HEK293 (cell line): ENCODE measurements at regions not wholly inside any gene's neighbourhood (a gene's known extent, or its start where the extent isn't known, plus 50 kb on each side); places are given as distances from the start of the nearest gene placed in this dataset.

Experiments used
- CTCF ChIA-PET: fragments of 350-600 bp; formaldehyde crosslinking; extraction: SDS; loops from one replicate; lab custom pipeline; 2021; ENCODE audit warnings: antibody characterized with exemption; lab: Yijun Ruan, JAX
- POLR2A ChIA-PET: fragments of 300-600 bp; formaldehyde crosslinking; extraction: SDS; loops from one replicate; lab custom pipeline; 2020; ENCODE audit warnings: antibody characterized with exemption, inconsistent platforms; lab: Yijun Ruan, JAX
- H3K27ac ChIP-seq: fragments of 200-500 bp; sonication (Bioruptor generic); 2 replicates; pipeline ENCODE4 v1.5.1; 2014; ENCODE audit warnings: low read depth, low read length, control low read depth, inconsistent platforms; ENCODE audit errors: extremely low read depth
- H3K36me3 ChIP-seq, 2 experiments: fragments of 200-500 bp in 1 of 2; sonication (Bioruptor generic) in 1 of 2; 1 replicate in 1 of 2; 2 replicates in 1 of 2; pipeline ENCODE4 v1.5.1; 2014 to 2017; ENCODE audit warnings: inconsistent platforms in 2 of 2, low read length in 2 of 2; ENCODE audit not compliant: control insufficient read depth in 2 of 2, insufficient read depth in 1 of 2
- H3K4me1 ChIP-seq: fragments of 200-500 bp; sonication (Bioruptor generic); 2 replicates; pipeline ENCODE4 v1.5.1; 2014; ENCODE audit warnings: mild to moderate bottlenecking, low read length, inconsistent platforms; ENCODE audit not compliant: control insufficient read depth, insufficient read depth
- H3K4me3 ChIP-seq: 2 replicates; pipeline ENCODE4 v1.5.1; 2011; ENCODE audit warnings: low read depth, mild to moderate bottlenecking, control low read depth, low read length, moderate library complexity
- H3K9me3 ChIP-seq: fragments of 200-500 bp; sonication (Bioruptor generic); 2 replicates; pipeline ENCODE4 v1.5.1; 2014; ENCODE audit warnings: low read depth, low read length, inconsistent platforms; ENCODE audit not compliant: control insufficient read depth, insufficient read depth
- KLF9 ChIP-seq: fragments of 450-650 bp; formaldehyde crosslinking; IDR thresholded peaks from 2 replicates; pipeline ENCODE4 v1.5.1; 2016; ENCODE audit warnings: missing biosample characterization, missing genetic modification characterization, low read depth
- MEIS1 ChIP-seq: sonication (generic); formaldehyde crosslinking; IDR thresholded peaks from 2 replicates; pipeline ENCODE4 v1.8.1; 2022; ENCODE audit warnings: missing genetic modification reagents, mild to moderate bottlenecking, borderline replicate concordance
- MYNN ChIP-seq: fragments of 450-650 bp; formaldehyde crosslinking; IDR thresholded peaks from 2 replicates; pipeline ENCODE4 v1.5.1; 2016; ENCODE audit warnings: missing biosample characterization, missing genetic modification characterization, borderline replicate concordance
- REST ChIP-seq: fragments of 450-650 bp; formaldehyde crosslinking; IDR thresholded peaks from 2 replicates; pipeline ENCODE4 v1.5.1; 2016; ENCODE audit warnings: missing biosample characterization, missing genetic modification characterization
- SALL2 ChIP-seq: fragments of 450-650 bp; formaldehyde crosslinking; IDR thresholded peaks from 2 replicates; pipeline ENCODE4 v1.5.0; 2017; ENCODE audit warnings: missing biosample characterization, mild to moderate bottlenecking, missing genetic modification characterization, borderline replicate concordance
- ZBTB17 ChIP-seq: fragments of 450-650 bp; formaldehyde crosslinking; IDR thresholded peaks from 2 replicates; pipeline ENCODE4 v1.5.1; 2016; ENCODE audit warnings: missing biosample characterization, missing genetic modification characterization
- ZEB2 ChIP-seq: fragments of 450-650 bp; formaldehyde crosslinking; IDR thresholded peaks from 2 replicates; pipeline ENCODE4 v1.5.1; 2016; ENCODE audit warnings: missing biosample characterization, missing genetic modification characterization
- ZFP3 ChIP-seq: fragments of 450-650 bp; formaldehyde crosslinking; IDR thresholded peaks from 2 replicates; pipeline ENCODE4 v1.5.1; 2016; ENCODE audit warnings: low read depth, missing biosample characterization, missing genetic modification characterization
- ZFP41 ChIP-seq: fragments of 450-650 bp; formaldehyde crosslinking; IDR thresholded peaks from 2 replicates; pipeline ENCODE4 v1.5.1; 2016; ENCODE audit warnings: missing biosample characterization, missing genetic modification characterization, borderline replicate concordance
- ZFP69B ChIP-seq: fragments of 450-650 bp; formaldehyde crosslinking; IDR thresholded peaks from 2 replicates; pipeline ENCODE4 v1.5.1; 2016; ENCODE audit warnings: missing biosample characterization, missing genetic modification characterization
- ZNF10 ChIP-seq: fragments of 450-650 bp; formaldehyde crosslinking; IDR thresholded peaks from 2 replicates; pipeline ENCODE4 v1.5.1; 2017; ENCODE audit warnings: missing biosample characterization, missing genetic modification characterization
- ZNF121 ChIP-seq: fragments of 450-650 bp; formaldehyde crosslinking; IDR thresholded peaks from 2 replicates; pipeline ENCODE4 v1.5.1; 2016; ENCODE audit warnings: missing biosample characterization, missing genetic modification characterization
- ZNF2 ChIP-seq: fragments of 450-650 bp; formaldehyde crosslinking; IDR thresholded peaks from 2 replicates; pipeline ENCODE4 v1.5.1; 2016; ENCODE audit warnings: missing biosample characterization, missing genetic modification characterization
- ZNF513 ChIP-seq: fragments of 450-650 bp; IDR thresholded peaks from 2 replicates; pipeline ENCODE4 v1.5.1; 2018; ENCODE audit warnings: missing biosample characterization, missing genetic modification characterization
- ZNF558 ChIP-seq: fragments of 450-650 bp; formaldehyde crosslinking; IDR thresholded peaks from 2 replicates; pipeline ENCODE4 v1.5.1; 2016; ENCODE audit warnings: missing biosample characterization, missing genetic modification characterization
- ZNF623 ChIP-seq: fragments of 450-650 bp; formaldehyde crosslinking; IDR thresholded peaks from 2 replicates; pipeline ENCODE4 v1.5.1; 2016; ENCODE audit warnings: missing biosample characterization, missing genetic modification characterization
- ZNF624 ChIP-seq: fragments of 450-650 bp; formaldehyde crosslinking; IDR thresholded peaks from 2 replicates; pipeline ENCODE4 v1.5.1; 2017; ENCODE audit warnings: missing biosample characterization, missing genetic modification characterization
- ZNF626 ChIP-seq: fragments of 450-650 bp; sonication (Bioruptor Pico); formaldehyde crosslinking; IDR thresholded peaks from 2 replicates; pipeline ENCODE4 v1.5.1; 2018; ENCODE audit warnings: missing biosample characterization, missing genetic modification characterization, inconsistent platforms
- ZNF670 ChIP-seq: fragments of 450-650 bp; formaldehyde crosslinking; IDR thresholded peaks from 2 replicates; pipeline ENCODE4 v1.5.1; 2016; ENCODE audit warnings: missing biosample characterization, missing genetic modification characterization, low read depth
- ZNF704 ChIP-seq: fragments of 450-650 bp; formaldehyde crosslinking; IDR thresholded peaks from 2 replicates; pipeline ENCODE4 v1.5.1; 2016; ENCODE audit warnings: missing biosample characterization, missing genetic modification characterization
- TF ChIP-seq, protein P1 (sequence below): fragments of 450-650 bp; formaldehyde crosslinking; IDR thresholded peaks from 2 replicates; pipeline ENCODE4 v1.5.1; 2016; ENCODE audit warnings: missing biosample characterization, missing genetic modification characterization, low read depth
- TF ChIP-seq, protein P2 (sequence below): fragments of 450-650 bp; formaldehyde crosslinking; IDR thresholded peaks from 2 replicates; pipeline ENCODE4 v1.5.1; 2016; ENCODE audit warnings: missing biosample characterization, missing genetic modification characterization

- CTCF ChIA-PET, result no interaction called here
- Histone ChIP-seq H3K9me3 (no peaks in the 10 kb centered on the region), H3K4me3 (no peak overlapping the region), H3K36me3 (no peaks in the 10 kb centered on the region), H3K4me1 (no peaks in the 10 kb centered on the region), H3K27ac (no peak overlapping the region)
- TF ChIP-seq ZNF558 (tag by site-specific recombination) (no peak), ZNF670 (tag by site-specific recombination) (no peak), REST (tag by site-specific recombination) (no peak), ZFP69B (tag by site-specific recombination) (no peak), ZEB2 (no peak), ZNF121 (tag by site-specific recombination) (no peak), ZFP3 (no peak)
- POLR2A ChIA-PET, result no interaction called here
These were observed 55.5 kb upstream of the SLC8A1 start for GRCh38 chr2:40507432-40507831.

GRCh38 chr2:40510304-40510703 is 58.4 kb upstream of the SLC8A1 start:
- Histone ChIP-seq H3K27ac (no peak overlapping the region), H3K36me3 (no peaks in the 10 kb centered on the region), H3K9me3 (no peaks in the 10 kb centered on the region), H3K4me3 (no peak overlapping the region), H3K4me1 (no peaks in the 10 kb centered on the region)
- ChIA-PET POLR2A (no interaction called here), CTCF (no interaction called here)
- TF ChIP-seq, protein P1, sequence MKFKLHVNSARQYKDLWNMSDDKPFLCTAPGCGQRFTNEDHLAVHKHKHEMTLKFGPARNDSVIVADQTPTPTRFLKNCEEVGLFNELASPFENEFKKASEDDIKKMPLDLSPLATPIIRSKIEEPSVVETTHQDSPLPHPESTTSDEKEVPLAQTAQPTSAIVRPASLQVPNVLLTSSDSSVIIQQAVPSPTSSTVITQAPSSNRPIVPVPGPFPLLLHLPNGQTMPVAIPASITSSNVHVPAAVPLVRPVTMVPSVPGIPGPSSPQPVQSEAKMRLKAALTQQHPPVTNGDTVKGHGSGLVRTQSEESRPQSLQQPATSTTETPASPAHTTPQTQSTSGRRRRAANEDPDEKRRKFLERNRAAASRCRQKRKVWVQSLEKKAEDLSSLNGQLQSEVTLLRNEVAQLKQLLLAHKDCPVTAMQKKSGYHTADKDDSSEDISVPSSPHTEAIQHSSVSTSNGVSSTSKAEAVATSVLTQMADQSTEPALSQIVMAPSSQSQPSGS (tag by site-specific recombination), result no peak
- TF ChIP-seq ZNF704, result no peak
- no peak for TF ChIP-seq KLF9
- TF ChIP-seq ZNF10 (tag by site-specific recombination), result no peak
- no peak for TF ChIP-seq SALL2 (tag by site-specific recombination)
- TF ChIP-seq ZFP41 (tag by site-specific recombination), result no peak
- no peak for TF ChIP-seq MEIS1 (CRISPR knock-in tag)
- TF ChIP-seq ZNF2 (tag by site-specific recombination), result no peak
- no peak for TF ChIP-seq ZNF121 (tag by site-specific recombination)
- TF ChIP-seq, protein P2, sequence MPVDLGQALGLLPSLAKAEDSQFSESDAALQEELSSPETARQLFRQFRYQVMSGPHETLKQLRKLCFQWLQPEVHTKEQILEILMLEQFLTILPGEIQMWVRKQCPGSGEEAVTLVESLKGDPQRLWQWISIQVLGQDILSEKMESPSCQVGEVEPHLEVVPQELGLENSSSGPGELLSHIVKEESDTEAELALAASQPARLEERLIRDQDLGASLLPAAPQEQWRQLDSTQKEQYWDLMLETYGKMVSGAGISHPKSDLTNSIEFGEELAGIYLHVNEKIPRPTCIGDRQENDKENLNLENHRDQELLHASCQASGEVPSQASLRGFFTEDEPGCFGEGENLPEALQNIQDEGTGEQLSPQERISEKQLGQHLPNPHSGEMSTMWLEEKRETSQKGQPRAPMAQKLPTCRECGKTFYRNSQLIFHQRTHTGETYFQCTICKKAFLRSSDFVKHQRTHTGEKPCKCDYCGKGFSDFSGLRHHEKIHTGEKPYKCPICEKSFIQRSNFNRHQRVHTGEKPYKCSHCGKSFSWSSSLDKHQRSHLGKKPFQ (tag by site-specific recombination), result no peak
- no peak for TF ChIP-seq ZNF513 (tag by site-specific recombination)
- no peak for TF ChIP-seq ZNF623 (tag by site-specific recombination)
- TF ChIP-seq ZNF624 (tag by site-specific recombination), result no peak
- TF ChIP-seq ZBTB17 (tag by site-specific recombination), result no peak
- TF ChIP-seq ZNF626 (tag by site-specific recombination), result no peak
- TF ChIP-seq MYNN, result no peak
